H1 (cell line): ENCODE measurements at regions not wholly inside any gene's neighbourhood (a gene's known extent, or its start where the extent isn't known, plus 50 kb on each side); places are given as distances from the start of the nearest gene placed in this dataset.

Experiments used
- CTCF ChIA-PET: fragments of 300-600 bp; sonication (Branson Sonifier 250); formaldehyde crosslinking; loops from one replicate; lab custom pipeline; 2021; ENCODE audit not compliant: partially characterized antibody; lab: Charles Lee
- POLR2A ChIA-PET: fragments of 300-600 bp; sonication (Branson Sonifier 250); formaldehyde crosslinking; loops from one replicate; lab custom pipeline; 2021; ENCODE audit warnings: inconsistent platforms; ENCODE audit not compliant: partially characterized antibody; lab: Charles Lee
- DNase-seq, 2 experiments: peaks; one replicate each; pipeline versions ENCODE4 v3.0.0 to v3.0.0-alpha.2; 2010 to 2022; ENCODE audit warnings: low spot score in 2 of 2, low read depth in 1 of 2, mixed read lengths in 1 of 2
- FAIRE-seq: peaks from 2 replicates; lab custom pipeline; 2011; peaks lifted over from hg19 to GRCh38; lab: Jason Lieb, UNC
- H2AFZ ChIP-seq: 2 replicates; pipeline ENCODE4 v1.8.1; 2012; ENCODE audit warnings: low read length, inconsistent platforms
- H2AK5ac ChIP-seq: 2 replicates; pipeline ENCODE4 v1.6.1; 2013; ENCODE audit warnings: low read depth, low read length
- H2BK120ac ChIP-seq: replicated peaks from 2 replicates; pipeline ENCODE3; 2013; ENCODE audit warnings: low read depth, low read length, inconsistent platforms
- H2BK12ac ChIP-seq: 2 replicates; pipeline ENCODE4 v1.6.1; 2013; ENCODE audit warnings: low read depth, low read length
- H2BK15ac ChIP-seq: 2 replicates; pipeline ENCODE4 v1.6.1; 2013; ENCODE audit warnings: low read length
- H2BK20ac ChIP-seq: 2 replicates; pipeline ENCODE4 v1.6.1; 2013; ENCODE audit warnings: low read length
- H2BK5ac ChIP-seq: 2 replicates; pipeline ENCODE4 v1.6.1; 2013; ENCODE audit warnings: low read depth, low read length
- H3K14ac ChIP-seq: 2 replicates; pipeline ENCODE4 v1.6.1; 2013; ENCODE audit warnings: inconsistent platforms; ENCODE audit not compliant: insufficient read length
- H3K18ac ChIP-seq: 2 replicates; pipeline ENCODE4 v1.6.1; 2013; ENCODE audit warnings: low read length; ENCODE audit errors: extremely low read depth
- H3K23ac ChIP-seq: 2 replicates; pipeline ENCODE4 v1.6.1; 2013; ENCODE audit warnings: inconsistent platforms; ENCODE audit not compliant: insufficient read length
- H3K23me2 ChIP-seq: 2 replicates; pipeline ENCODE4 v1.6.1; 2013; ENCODE audit warnings: low read depth, low read length
- H3K27ac ChIP-seq: 2 replicates; pipeline ENCODE4 v1.6.1; 2011; ENCODE audit warnings: low read depth, low read length, inconsistent platforms
- H3K27me3 ChIP-seq, 4 experiments: replicated peaks in 1 of 4; 1 replicate in 1 of 4; 2 replicates in 3 of 4; pipeline versions ENCODE4 v1.6.1 to v1.8.1; 2011 to 2013; ENCODE audit warnings: low read length in 3 of 4, mild to moderate bottlenecking in 3 of 4, inconsistent platforms in 2 of 4, mixed read lengths in 2 of 4, moderate library complexity in 1 of 4; ENCODE audit not compliant: control insufficient read depth in 3 of 4, insufficient read depth in 3 of 4; ENCODE audit errors: extremely low read depth in 1 of 4
- H3K36me3 ChIP-seq, 4 experiments: 2 replicates each; pipeline versions ENCODE4 v1.6.1 to v1.8.1; 2011 to 2013; ENCODE audit warnings: mild to moderate bottlenecking in 4 of 4, low read length in 3 of 4, moderate library complexity in 2 of 4, control low read depth in 1 of 4, inconsistent platforms in 1 of 4; ENCODE audit not compliant: insufficient read depth in 4 of 4, control insufficient read depth in 2 of 4
- H3K4ac ChIP-seq: replicated peaks from 2 replicates; pipeline ENCODE3; 2013; ENCODE audit warnings: low read length, low read depth, mixed read lengths, inconsistent platforms; ENCODE audit not compliant: insufficient read length
- H3K4me1 ChIP-seq, 4 experiments: replicated peaks in 1 of 4; 1 replicate in 1 of 4; 2 replicates in 3 of 4; pipeline versions ENCODE4 v1.6.1 to v1.8.1; 2011 to 2013; ENCODE audit warnings: low read length in 3 of 4, inconsistent platforms in 2 of 4, mixed read lengths in 1 of 4; ENCODE audit not compliant: insufficient read depth in 4 of 4, control insufficient read depth in 3 of 4
- H3K4me2 ChIP-seq, 2 experiments: 2 replicates each; pipeline versions ENCODE4 v1.6.1 to v1.8.1; 2011 to 2013; ENCODE audit warnings: low read depth in 2 of 2, low read length in 2 of 2, control low read depth in 1 of 2, inconsistent platforms in 1 of 2, mild to moderate bottlenecking in 1 of 2; ENCODE audit not compliant: insufficient read depth in 1 of 2
- H3K4me3 ChIP-seq, 4 experiments: fragments of 200-600, 300-600 bp in 1 of 4; sonication (generic), shearing (Covaris generic), sonication (Bioruptor Twin) in 1 of 4; 2 replicates each; pipeline versions ENCODE4 v1.5.1 to v1.8.1; 2011 to 2016; ENCODE audit warnings: low read length in 4 of 4, low read depth in 3 of 4, control low read depth in 2 of 4, inconsistent platforms in 2 of 4, mild to moderate bottlenecking in 2 of 4, mixed read lengths in 1 of 4, moderate library complexity in 1 of 4; ENCODE audit not compliant: insufficient read depth in 2 of 4; ENCODE audit errors: extremely low read depth in 1 of 4
- H3K56ac ChIP-seq: replicated peaks from 2 replicates; pipeline ENCODE3; 2013; ENCODE audit warnings: low read depth, mild to moderate bottlenecking, mixed read lengths, low read length, inconsistent platforms; ENCODE audit not compliant: insufficient read length
- H3K79me1 ChIP-seq: 2 replicates; pipeline ENCODE4 v1.6.1; 2013; ENCODE audit warnings: low read depth, low read length, control low read depth
- H3K79me2 ChIP-seq, 2 experiments: 2 replicates each; pipeline versions ENCODE4 v1.6.1 to v1.8.1; 2012 to 2013; ENCODE audit warnings: low read length in 2 of 2, mild to moderate bottlenecking in 2 of 2, inconsistent platforms in 1 of 2; ENCODE audit not compliant: insufficient read depth in 2 of 2, control insufficient read depth in 1 of 2
- H3K9ac ChIP-seq, 4 experiments: replicated peaks in 1 of 4; 1 replicate in 1 of 4; 2 replicates in 3 of 4; pipeline versions ENCODE4 v1.6.1 to v1.8.1; 2011 to 2013; ENCODE audit warnings: low read depth in 3 of 4, low read length in 3 of 4, control low read depth in 2 of 4, mild to moderate bottlenecking in 2 of 4, moderate library complexity in 2 of 4, inconsistent platforms in 1 of 4; ENCODE audit errors: extremely low read depth in 1 of 4
- H3K9me3 ChIP-seq, 2 experiments: 2 replicates each; pipeline versions ENCODE4 v1.6.1 to v1.8.1; 2012 to 2013; ENCODE audit warnings: mild to moderate bottlenecking in 2 of 2, moderate library complexity in 2 of 2, control low read depth in 1 of 2, inconsistent platforms in 1 of 2, low read depth in 1 of 2, low read length in 1 of 2, mixed read lengths in 1 of 2; ENCODE audit not compliant: insufficient read depth in 2 of 2
- H4K20me1 ChIP-seq, 2 experiments: replicated peaks in 1 of 2; 2 replicates each; pipeline versions ENCODE3 to v1.8.1; 2011 to 2013; ENCODE audit warnings: inconsistent platforms in 2 of 2, low read length in 2 of 2, mild to moderate bottlenecking in 1 of 2; ENCODE audit not compliant: insufficient read depth in 2 of 2, control insufficient read depth in 1 of 2
- H4K5ac ChIP-seq: 2 replicates; pipeline ENCODE4 v1.6.1; 2013; ENCODE audit warnings: low read length, low read depth, mixed read lengths, inconsistent platforms; ENCODE audit not compliant: insufficient read length
- H4K8ac ChIP-seq: 2 replicates; pipeline ENCODE4 v1.8.0; 2013; ENCODE audit warnings: mild to moderate bottlenecking, moderate library complexity, low read length, inconsistent platforms; ENCODE audit not compliant: insufficient read depth; ENCODE audit errors: extremely low read depth
- H4K91ac ChIP-seq: replicated peaks from 2 replicates; pipeline ENCODE3; 2013; ENCODE audit warnings: low read length, mixed read lengths, inconsistent platforms; ENCODE audit not compliant: insufficient read length
- RAD21 ChIP-seq, 2 experiments: IDR thresholded peaks in 1 of 2; conservative IDR thresholded peaks in 1 of 2; 2 replicates each; pipeline ENCODE4 v1.6.1; 2011; ENCODE audit warnings: low read depth in 2 of 2, low read length in 2 of 2, improper control_type of control experiment in 1 of 2, inconsistent platforms in 1 of 2, mild to moderate bottlenecking in 1 of 2, moderate library complexity in 1 of 2
- TEAD4 ChIP-seq: IDR thresholded peaks from 2 replicates; pipeline ENCODE4 v1.6.1; 2012; ENCODE audit warnings: low read depth, low read length, inconsistent platforms, mixed read lengths
- WGBS, 2 experiments: shearing (Covaris generic) in 1 of 2; methylation state at CpG; one replicate each; pipeline versions ENCODE4 v1.1.6 to v1.1.7; 2013 to 2015; ENCODE audit warnings: low lambda C conversion rate in 2 of 2, mixed read lengths in 2 of 2, inconsistent platforms in 1 of 2, low coverage in 1 of 2, missing lambda C conversion rate in 1 of 2; ENCODE audit not compliant: insufficient replicate concordance in 2 of 2, insufficient coverage in 1 of 2, insufficient read length in 1 of 2; ENCODE audit errors: extremely low coverage in 1 of 2, missing lambda C conversion rate in 1 of 2; 5-methylcytosine and 5-hydroxymethylcytosine counted together

GRCh38 chr16:75801307-75801706, 75.0 kb upstream of the CPHXL start:
- no peak for FAIRE-seq
- Histone ChIP-seq H3K4ac (no peak overlapping the region), H4K91ac (no peak overlapping the region), H3K9me3 (no peaks in the 10 kb centered on the region), H4K5ac (no peak overlapping the region), H2BK15ac (no peak overlapping the region), H3K4me1 (no peaks in the 10 kb centered on the region), H3K9ac (no peak overlapping the region), H4K20me1 (no peaks in the 10 kb centered on the region), H3K14ac (no peak overlapping the region), H2BK120ac (no peak overlapping the region), H3K4me2 (no peak overlapping the region), H3K18ac (no peak overlapping the region), H2AK5ac (no peak overlapping the region), H3K23ac (no peak overlapping the region), H3K4me3 (no peak overlapping the region), H2BK5ac (no peak overlapping the region), H3K27me3 (peaks cover 0 to 2% (median 0%) of the 10 kb centered on the region in 4 experiments; a peak in 3 of 7 replicates), H4K8ac (no peak overlapping the region), H3K23me2 (no peaks in the 10 kb centered on the region), H2AFZ (no peak overlapping the region), H2BK12ac (no peak overlapping the region), H3K56ac (no peak overlapping the region), H3K27ac (no peak overlapping the region), H3K79me1 (no peaks in the 10 kb centered on the region), H3K79me2 (no peaks in the 10 kb centered on the region), H2BK20ac (no peak overlapping the region), H3K36me3 (no peaks in the 10 kb centered on the region)
- POLR2A ChIA-PET = no interaction called here
- no peak for TF ChIP-seq TEAD4
- TF ChIP-seq RAD21 (IDR thresholded peaks at IDR 0.05 in 1 of 2, conservative IDR thresholded peaks at IDR 0.05 in 1 of 2; ENCODE audit: low read depth in 2 of 2, low read length in 2 of 2) = peak in 1 of 2 experiments; percentile 44; a peak in 3 of 4 replicates
- 66% methylated on average over 3 of the region's 3 CpGs; no CpG with 5 or more reads in 1 of the 2 experiments for WGBS, 2 experiments
- DNase-seq = no peak
- CTCF ChIA-PET = interaction anchor here (0.6 to 2.4 kb wide), 6 partner anchors 10 to 940 kb away, joined by 3 to 12 read pairs (median 3); no protein-coding TSS in a partner anchor
